Thyroid gland (tissue), 4 donors: ENCODE measurements at regions not wholly inside any gene's neighbourhood (a gene's known extent, or its start where the extent isn't known, plus 50 kb on each side); places are given as distances from the start of the nearest gene placed in this dataset.

Experiments used
- CTCF ChIP-seq, 6 experiments: fragments of 200-600 bp in 3 of 6; fragments of 450-650 bp in 3 of 6; sonication (generic) in 3 of 6; IDR thresholded peaks; one replicate each; pipeline ENCODE4 v1.5.1; 2016 to 2019; ENCODE audit warnings: antibody characterized with exemption in 6 of 6, mild to moderate bottlenecking in 2 of 6, inconsistent platforms in 1 of 6, moderate library complexity in 1 of 6
- POLR2A ChIP-seq, 2 donors: fragments of 450-650 bp; IDR thresholded peaks; one replicate each; pipeline ENCODE4 v1.6.1; 2017; ENCODE audit warnings: antibody characterized with exemption in 2 of 2, mild to moderate bottlenecking in 2 of 2, moderate library complexity in 1 of 2

GRCh38 chr12:107405436-107405835, 280.2 kb upstream of the PWP1 start:
- no peak for TF ChIP-seq CTCF (IDR thresholded peaks at IDR 0.05)
- TF ChIP-seq POLR2A (IDR thresholded peaks at IDR 0.05): no peak
